GM10266 (cell line): ENCODE measurements at regions not wholly inside any gene's neighbourhood (a gene's known extent, or its start where the extent isn't known, plus 50 kb on each side); places are given as distances from the start of the nearest gene placed in this dataset.

ENCODE experiments used
- DNase-seq: peaks from one replicate; pipeline ENCODE4 v3.0.0; 2012; ENCODE audit errors: extremely low spot score
- TF ChIP-seq, protein P1 (sequence below): IDR thresholded peaks from 2 replicates; pipeline ENCODE4 v1.5.1; 2012; ENCODE audit warnings: mild to moderate bottlenecking, low read depth; ENCODE audit not compliant: control insufficient read depth, insufficient read depth; ENCODE audit errors: missing control alignments

DNA sequence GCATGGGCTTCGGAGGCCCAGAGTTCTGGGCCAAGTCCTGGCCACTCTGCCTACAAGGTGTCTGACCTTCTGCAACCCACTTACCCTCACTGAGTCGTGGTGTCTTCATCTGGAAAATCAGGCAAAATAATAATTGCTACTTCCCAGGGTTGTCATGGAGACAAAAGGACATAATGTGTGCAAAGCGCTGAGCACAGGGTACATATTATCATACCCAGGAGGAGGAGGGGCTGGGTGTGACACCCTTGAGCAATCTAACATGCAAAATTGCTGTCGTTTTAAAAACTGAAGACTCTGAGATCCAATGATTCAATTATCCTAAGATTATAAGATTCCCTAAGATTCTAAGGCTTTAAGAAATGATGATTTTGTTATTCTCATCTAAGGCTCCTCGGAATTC is 459.5 kb downstream of the PTPRU start:
- no peak for DNase-seq

DNA sequence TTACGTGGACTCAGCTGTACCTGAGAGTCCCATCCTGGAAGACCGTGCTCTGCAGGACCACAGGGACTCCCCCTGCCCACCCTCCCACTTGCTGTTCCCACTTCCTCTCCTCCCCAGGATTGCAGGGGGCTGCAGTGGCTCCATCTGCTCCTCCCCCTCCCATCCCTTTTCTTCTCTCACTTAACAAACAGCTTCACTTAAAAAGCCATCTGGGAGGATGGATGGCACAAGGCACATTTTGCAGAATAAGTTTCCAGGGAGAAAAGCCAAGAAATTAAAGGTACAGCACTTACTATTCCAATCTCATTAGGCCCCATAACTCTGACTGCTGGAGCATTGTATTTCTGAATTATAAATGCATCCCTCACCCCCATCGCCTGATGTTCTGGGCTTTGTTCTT is 458.7 kb downstream of the PTPRU start:
- DNase-seq, result no peak
- TF ChIP-seq, protein P1, sequence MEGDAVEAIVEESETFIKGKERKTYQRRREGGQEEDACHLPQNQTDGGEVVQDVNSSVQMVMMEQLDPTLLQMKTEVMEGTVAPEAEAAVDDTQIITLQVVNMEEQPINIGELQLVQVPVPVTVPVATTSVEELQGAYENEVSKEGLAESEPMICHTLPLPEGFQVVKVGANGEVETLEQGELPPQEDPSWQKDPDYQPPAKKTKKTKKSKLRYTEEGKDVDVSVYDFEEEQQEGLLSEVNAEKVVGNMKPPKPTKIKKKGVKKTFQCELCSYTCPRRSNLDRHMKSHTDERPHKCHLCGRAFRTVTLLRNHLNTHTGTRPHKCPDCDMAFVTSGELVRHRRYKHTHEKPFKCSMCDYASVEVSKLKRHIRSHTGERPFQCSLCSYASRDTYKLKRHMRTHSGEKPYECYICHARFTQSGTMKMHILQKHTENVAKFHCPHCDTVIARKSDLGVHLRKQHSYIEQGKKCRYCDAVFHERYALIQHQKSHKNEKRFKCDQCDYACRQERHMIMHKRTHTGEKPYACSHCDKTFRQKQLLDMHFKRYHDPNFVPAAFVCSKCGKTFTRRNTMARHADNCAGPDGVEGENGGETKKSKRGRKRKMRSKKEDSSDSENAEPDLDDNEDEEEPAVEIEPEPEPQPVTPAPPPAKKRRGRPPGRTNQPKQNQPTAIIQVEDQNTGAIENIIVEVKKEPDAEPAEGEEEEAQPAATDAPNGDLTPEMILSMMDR, result no peak

More for the DNA sequence above, 459.5 kb downstream of the PTPRU start:
- TF ChIP-seq, protein P1, result no peak

DNA sequence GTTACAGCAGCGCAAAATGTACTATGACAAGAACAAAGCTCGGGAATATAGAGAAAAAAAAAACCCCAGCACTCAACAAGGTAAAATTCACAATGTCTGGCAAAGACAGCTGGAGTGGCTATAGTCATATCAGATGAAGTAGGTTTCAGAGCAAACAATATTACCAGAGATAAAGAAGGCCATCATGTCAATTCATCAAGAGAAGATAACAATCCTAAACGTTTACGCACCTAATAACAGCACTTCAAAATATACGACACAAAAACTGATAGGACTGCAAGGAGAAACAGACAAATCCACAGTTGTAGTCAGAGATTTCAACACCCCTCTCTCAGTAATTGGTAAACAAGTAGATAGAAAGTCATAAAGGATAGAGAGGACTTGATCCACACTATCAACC is 455.2 kb downstream of the PTPRU start:
- TF ChIP-seq, protein P1, result no peak
- no peak for DNase-seq

DNA sequence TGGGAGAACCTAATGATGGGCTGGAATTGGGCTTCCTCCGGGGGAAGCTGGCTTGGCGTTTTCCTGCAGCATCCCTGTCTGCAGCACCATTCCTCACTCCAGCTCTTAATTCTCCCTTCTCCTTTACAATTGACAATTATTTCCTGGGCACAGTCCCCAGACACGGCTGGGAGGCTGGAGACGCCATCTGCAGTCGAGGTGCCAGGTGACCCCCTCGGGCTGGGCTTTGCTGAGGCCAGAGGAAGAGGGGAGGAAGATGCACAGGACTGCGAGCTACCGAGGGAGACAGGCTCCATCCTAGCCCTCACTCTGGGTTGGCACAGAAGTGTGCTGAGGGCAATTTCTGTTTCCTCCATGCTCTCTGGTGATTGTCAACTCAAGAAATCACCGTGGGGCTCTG is 453.8 kb downstream of the PTPRU start:
- DNase-seq, result no peak
- TF ChIP-seq, protein P1, result no peak

DNA sequence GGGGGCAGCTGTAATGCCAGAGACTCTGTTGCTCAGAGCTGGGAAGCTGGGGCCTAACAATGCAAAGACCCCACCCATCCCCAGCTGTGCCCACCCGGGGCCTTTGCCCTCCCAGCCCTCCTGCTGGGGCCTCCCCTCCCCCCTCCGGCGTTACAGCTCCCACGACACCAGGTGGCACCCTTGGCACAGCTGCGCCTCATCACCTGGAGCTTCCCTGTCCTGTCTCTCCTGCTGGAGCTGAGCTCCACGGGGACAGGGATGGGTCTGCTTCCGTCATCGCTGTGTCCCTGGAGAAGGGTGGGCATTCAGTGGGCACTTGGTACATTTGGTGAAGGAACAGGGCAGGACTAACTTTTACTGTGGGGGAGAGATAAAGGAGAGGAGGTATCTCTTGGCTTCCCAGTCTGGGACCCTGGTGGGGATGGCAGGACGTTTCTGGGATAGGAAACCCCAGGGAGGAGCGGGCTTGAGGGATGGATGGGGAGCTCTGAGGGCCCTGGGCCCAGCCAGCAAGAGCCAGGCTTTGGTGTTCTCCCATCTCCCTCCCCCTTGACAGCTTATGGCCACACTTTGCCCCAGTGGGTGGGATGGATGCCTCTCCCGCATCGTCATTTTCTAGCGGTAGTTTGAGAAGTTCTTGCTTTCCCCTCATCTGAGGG is 453.2 kb downstream of the PTPRU start:
- no peak for DNase-seq
- TF ChIP-seq, protein P1, result no peak

DNA sequence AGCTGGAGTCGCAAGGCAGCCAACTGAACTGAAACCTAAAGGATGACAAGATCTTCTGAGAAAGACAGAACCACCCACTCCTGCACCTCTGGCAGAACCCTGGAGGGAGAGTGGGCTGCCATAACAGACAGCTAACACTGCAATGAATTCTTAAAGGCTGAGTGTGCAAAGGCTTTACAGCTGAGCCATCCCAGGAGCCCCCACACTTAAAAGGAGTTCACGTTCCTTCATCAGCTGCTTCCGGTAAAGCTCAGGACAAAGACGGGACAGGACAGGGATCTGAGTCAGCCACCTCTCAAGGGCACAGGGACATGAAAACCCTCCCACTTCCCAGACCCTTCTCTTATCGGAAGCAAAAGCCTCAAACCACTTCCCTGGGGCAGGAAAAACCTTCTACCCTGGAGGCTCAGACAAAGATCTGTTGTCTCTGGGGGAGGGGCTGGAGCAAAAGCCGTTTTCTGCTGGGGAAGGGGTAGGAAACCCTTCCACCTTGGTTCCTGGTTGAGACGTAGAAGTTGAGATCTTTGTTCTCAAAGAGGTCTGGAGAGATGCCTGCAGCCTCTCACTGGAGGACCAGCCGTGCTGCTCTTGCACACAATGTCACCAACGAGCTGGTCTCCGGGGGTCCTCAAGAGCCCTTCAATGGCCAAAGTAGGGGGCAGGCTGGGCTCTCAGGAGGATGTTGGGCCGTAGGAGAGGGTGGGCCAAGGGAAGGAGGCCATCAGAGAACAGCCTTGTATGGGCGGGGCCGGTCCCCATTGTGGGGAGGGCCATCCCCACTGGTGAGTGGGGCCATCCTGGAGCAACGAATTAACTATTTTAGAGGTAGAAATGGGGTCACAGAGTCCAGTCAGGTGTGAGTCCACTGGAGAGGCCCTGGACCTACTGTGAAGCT is 452.4 kb downstream of the PTPRU start:
- peak; percentile 43 for DNase-seq
- TF ChIP-seq, protein P1, result no peak
